HuH-7.5 (cell line): ENCODE measurements at regions not wholly inside any gene's neighbourhood (a gene's known extent, or its start where the extent isn't known, plus 50 kb on each side); places are given as distances from the start of the nearest gene placed in this dataset.
"Not testable (repeated sequence)": the region's sequence is repeated elsewhere in the genome, so short reads cannot be mapped to it uniquely, and the experiment has no call there.

Source experiments
- DNase-seq: peaks from one replicate; pipeline ENCODE4 v3.0.0; 2011; ENCODE audit warnings: low spot score

DNA sequence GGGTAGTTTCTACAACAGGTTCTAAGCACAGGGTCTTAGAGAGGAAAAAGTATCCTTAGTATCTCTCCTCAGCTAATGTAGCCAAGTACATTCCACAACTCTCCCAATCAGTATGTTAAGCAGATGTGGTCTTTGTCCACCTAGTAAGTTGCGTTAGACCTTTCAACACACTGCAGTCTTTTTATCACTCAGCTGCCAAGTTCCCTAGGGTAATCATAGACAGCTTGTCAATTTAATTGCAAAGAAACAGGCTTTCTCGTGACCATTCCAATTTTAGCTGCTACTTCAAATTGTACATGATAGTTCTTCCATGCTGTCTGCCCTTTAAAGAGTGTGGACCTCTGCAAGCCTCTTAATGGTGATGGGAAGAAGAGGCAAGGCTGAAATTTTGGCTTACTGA lies 211.8 kb upstream of the PKN2 start:
- DNase-seq = no peak

DNA sequence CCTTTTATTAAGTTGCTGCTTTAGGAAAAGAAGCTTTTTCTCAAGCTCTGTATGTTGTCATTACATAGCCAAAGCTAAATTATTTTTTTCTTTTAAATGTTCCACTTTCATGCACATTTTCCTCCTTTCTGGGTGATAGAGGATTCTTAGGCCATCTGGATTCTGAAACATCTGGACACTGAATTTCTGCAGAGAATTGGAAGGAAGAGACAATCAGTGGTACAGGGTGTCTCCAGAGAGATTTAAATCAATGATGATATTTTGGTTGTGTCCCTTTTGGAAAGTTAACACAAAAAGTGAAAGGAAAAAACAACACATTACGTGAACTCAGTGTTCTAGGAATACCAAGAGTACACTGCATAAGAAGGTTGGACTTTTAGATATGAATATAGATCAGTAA lies 211.4 kb upstream of the PKN2 start:
- no peak for DNase-seq

DNA sequence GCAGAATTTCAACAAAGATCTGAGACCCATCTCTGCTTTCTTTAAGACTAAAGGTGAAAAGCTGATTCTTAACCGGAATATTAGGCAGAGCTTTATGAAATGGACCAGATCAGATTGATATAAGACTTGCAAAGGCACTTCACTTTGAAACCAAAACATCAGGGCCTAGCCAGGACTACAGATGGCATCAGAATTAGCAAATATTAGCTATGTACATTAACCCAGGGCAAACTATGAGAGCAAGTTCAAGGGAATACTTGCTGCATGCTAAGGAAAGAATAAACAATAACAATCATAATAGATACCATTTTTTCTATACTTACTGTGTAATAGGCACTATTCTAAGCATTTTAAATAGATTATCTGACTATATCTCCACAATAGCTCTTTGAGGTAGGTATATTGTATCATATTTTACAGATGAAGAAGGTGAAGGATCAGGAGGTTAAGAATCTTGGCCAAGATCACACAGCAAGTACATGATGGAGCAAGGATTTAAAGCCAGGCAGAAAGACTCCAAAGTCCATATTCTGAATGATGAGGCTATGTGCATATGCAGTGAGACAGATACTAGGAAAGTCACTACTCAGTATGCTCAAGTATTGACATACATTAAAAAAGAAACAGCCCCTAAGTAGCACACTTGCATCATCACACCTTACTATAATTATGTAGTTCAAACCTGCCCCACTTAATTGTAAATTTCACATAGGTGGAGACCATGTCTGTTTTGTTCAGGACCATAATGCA lies 209.3 kb upstream of the PKN2 start:
- DNase-seq = no peak

DNA sequence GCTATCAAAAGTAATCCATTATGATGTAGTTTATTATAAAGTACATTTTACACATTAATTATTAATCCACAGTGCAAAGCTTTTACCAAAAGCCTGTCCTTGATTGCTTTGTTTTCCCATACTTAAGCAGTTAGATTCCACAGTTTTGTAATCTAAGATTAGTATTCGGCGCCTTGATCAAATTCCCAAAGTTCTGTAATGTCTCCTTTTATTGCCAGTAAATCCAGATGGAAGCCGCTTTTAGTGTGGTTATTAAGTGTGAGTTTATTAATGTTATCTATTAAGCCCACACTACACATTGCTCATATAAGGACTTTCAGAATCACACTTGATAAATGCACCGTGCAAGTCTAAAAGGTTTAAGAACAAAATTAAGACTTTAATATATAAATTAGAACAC lies 199.2 kb upstream of the PKN2 start:
- no peak for DNase-seq

DNA sequence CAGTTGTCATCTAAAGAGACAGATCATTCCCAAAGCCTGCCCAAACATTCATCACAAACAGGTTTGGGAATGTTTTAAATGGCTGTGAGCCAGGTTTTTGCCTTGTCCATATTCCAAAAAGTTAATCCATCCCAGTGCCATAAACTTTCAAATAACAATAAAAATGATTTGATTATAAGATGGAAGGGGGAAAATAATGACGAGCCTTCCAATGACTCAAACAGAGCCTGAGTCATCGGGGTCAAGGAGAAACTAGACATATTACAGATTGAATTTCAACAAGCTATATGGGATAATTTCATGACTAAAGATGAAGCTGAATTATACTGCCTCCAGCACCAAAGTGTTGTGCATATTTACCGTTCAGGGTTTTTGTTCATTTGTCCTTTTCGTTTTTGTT lies 195.8 kb upstream of the PKN2 start:
- no peak for DNase-seq

DNA sequence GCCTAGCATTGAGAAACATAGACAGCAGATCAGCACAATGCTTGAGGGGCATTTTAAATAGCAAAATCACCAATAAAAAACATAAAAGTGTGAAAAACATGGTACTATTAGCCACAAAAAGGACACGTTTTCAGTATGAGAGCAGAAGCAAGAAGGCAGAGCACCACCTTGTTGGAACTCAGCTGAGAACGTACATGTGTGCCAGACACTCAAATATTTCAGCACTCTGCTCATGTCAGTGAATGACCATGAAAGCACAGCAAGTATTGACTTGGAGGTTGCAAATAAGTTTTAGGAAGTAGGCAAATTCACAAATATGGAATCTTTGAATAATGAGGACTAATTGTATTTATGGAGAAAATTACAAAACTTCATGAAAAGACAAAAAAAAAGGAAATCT lies 193.4 kb upstream of the PKN2 start:
- DNase-seq = no peak

DNA sequence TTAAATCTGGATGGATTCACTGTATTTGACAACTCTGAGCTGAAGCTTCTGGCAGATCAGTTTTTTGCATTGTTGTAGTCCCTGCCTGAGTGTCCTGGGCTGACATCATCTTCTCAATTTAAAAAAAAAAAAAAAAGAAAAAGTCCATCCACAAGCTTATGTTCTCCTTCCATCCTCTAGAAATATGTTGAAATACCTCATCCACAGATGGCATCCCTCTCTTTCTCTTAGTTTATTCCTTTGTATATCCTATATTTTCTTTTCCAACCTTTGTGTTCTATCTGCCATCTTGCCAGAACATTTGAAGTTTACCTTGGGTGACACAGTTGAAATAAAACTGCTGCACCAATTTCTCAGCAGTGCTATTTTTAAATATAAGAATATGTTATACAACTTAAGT lies 184.4 kb upstream of the PKN2 start:
- no peak for DNase-seq

DNA sequence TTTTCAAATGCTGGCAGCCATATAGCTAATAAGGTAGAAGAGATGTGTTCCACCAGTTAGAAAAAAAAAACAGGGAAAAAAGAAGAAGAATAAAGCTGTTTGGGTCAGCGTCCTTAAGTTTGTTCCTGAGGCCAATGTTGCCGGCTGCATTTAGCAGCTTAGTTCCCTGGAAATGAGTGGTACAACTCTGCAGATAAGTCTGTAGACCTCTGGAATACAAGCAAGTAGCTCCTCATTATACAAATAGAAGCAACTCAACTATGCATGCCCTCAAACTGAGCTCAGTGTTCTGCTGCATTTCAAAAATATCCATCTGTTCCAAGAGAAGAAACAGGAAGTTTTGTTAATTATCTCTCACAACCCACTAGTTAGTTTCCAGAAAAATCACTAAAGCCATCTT lies 181.2 kb upstream of the PKN2 start:
- no peak for DNase-seq

DNA sequence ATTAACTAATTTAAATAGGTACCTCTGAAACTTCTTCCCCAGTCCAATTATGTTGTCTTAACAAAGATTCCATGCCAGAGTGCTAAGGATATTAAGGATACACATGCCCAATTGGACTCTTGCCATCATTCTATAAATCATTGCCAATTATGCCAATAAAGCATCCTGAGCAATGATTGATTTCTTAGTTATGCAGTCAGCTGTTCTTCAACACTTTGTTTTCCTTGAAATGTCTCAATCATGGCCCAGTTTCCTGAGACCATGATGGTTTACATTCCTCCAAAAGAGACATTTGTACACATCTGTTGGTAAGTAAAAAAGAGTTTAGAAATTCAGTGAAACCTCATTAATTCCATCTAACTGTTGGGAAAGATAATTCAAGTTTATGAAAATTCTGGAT lies 180.4 kb upstream of the PKN2 start:
- DNase-seq = no peak

DNA sequence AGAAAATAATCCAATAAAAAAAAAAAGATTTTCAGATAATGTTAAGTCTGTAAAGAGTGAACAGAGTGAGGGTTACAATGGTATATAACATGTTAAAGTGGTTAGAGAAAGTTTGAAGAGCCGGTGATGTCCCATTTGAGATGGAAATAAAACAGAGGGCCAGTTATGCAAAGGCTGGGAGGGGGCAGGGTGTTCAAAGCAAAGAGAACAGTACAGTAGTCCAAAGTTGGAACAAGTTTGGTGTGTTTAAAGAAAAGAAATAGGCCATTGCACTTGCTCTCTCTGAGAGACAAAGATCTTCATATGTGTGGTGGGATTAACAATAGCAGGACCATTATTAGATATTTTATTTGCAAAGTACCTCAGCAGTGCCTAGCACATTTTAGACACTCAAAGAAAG lies 179.5 kb upstream of the PKN2 start:
- DNase-seq = no peak

DNA sequence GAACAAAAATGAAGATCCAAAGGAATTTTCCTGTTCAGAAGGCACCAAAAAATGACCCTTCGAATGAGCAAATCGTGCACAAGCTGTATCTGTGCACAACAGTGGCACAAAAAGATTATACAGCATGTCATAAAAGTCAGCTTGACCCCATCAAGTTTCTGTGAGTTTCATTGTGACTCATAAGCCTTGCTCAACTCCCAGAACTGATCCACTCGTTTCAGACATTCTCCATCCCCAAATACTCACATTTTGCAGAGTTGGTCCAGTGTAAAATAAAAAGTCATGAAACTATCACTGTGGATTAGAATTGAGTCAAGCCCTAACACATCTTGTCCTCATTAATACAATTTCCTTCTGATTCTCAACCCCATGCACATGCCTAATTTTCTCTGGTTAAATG lies 174.7 kb upstream of the PKN2 start:
- no peak for DNase-seq

DNA sequence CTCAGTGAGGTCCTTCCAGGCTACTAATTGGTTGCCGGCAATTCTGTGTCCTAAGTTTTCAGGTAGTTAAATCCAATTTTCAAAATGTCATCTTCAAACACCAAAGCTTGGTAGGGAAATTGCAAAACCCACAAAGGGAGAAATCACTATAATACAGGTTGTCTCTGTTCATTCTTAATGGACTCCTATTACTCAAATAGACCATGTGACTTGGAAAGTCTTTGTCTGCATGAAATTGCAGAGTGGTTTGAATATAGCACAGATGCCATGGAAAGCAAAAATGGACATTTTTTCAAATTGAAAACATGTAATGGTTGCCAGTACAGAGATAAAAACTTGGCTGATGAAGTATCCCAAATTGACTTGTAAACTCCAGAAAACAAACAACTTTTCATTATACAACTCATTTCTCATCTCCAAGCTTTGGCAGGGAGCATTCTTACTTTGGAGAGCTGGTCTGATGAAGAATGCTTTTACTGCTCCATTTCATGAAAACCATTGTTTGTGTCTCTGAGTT lies 169.5 kb upstream of the PKN2 start:
- no peak for DNase-seq

DNA sequence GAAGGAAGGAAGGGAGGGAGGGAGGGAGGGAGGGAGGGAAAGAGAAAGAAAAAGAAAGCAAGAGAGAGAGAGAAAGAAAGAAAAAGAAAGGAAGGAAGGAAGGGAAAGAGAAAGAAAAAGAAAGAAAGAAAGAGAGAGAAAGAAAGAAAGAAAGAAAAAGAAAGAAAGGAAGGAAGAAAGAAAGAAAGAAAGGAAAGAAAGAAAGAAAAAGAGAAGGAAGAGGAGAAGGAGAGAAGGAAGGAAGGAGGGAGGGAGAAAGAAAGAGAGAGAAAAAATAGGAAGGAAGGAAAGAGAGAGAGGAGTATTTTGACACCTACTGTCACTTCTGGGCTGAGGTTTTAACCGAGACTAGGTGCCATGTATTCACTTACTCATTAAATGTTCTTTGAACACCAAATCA lies 166.6 kb upstream of the PKN2 start:
- DNase-seq = not testable (repeated sequence)

DNA sequence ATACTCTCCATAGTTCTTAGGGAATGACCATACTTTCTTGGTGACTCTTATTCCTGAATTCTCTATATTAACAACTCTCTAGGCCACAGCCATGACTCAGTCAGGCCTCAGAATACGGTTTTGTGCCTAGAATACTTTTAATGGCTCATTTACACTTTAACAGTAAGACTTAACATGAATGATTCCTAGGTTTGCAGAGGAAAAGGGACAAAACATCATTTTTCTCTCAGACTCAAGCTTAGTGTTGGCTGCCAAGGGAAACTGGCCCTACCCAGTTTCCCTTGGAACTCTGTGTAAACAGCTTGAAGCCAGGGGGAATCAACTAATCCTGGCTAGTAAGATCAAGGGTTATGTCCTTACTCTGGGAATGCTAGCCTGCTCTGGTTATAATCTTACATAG lies 164.9 kb upstream of the PKN2 start:
- no peak for DNase-seq

DNA sequence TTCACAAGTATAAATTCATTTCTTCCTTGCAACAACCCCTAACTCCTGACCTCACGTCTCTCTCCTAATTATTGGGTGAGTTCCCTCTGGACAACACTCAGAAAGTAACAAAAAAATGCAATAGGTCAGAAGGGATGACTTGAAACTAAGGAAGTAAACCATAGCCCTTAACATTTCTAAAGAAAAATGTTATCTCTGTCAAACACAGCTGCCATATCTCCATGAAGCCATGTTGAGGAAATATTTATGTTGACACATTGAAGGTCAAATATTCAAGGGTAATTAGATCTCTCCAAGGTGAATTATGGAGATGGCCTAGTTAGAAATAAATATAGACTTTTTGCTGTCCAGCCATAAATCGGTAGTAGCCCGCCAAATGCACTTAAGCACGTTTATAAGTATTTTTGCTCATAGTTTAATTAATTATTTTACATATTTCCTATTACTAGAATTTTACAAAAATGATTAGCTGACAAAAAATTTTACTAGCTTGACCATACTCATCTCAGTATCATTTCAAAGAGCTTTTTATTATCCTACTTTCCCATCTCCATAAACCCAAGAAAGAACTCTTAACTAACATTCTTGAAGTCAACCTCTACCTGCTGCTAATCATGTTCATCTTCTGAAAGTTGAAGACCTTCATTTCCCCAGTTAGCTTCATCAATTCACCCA lies 160.1 kb upstream of the PKN2 start:
- no peak for DNase-seq

DNA sequence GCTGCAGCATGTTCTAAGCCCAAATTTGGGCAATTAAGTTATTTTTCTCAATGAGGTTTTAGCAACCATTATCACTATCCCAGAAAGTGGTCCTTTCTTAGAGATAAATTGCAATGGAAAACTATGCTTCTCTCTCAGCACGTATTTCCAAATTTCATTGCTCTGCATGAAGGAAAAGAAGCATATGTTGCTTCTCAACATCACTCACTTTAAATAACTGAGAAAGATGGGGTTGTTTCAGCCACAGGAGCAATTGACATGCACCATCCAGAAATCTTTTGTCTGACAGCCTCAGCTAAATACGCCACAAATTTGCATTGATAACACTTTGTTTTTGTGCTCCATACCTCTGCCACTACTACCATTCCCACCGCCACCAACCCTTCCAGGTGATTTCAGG lies 157.6 kb upstream of the PKN2 start:
- no peak for DNase-seq

DNA sequence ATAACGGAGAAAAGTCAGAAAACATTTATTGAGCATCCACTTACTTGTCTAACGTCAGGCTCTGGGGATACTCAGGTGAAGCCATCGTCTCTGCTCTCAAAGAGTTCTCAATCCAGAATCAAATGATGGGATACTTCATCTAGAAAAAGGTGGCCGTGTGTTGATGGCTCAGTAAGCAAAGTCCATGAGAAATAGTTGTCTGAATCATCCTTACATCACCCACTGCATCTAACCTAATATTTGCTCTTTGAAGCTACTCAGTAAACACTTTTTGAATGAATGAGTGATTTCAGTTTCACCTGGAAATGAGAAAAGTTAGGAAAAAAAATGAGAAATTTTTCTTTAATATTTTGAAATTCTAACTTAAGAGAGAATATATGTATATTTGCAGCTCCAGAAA lies 155.3 kb upstream of the PKN2 start:
- no peak for DNase-seq

DNA sequence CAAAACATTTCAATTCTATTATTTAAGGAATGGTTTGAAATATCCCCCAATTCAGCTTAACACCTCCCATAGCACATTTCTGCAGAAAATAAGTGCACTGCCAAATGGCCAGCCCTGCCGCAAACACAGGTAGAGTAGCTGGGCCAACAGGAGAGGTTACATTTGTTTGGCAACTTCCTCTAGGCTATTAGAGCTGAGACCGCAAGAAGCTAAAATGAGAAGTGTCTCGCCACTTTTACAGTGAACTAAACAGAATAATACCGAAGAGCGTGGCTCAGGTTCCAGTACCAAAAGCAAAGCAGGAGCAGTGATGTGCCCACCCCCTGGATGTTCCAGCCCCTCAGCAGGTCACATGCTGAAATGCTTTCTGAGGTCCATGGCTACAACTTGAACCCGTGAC lies 154.5 kb upstream of the PKN2 start:
- DNase-seq = no peak

DNA sequence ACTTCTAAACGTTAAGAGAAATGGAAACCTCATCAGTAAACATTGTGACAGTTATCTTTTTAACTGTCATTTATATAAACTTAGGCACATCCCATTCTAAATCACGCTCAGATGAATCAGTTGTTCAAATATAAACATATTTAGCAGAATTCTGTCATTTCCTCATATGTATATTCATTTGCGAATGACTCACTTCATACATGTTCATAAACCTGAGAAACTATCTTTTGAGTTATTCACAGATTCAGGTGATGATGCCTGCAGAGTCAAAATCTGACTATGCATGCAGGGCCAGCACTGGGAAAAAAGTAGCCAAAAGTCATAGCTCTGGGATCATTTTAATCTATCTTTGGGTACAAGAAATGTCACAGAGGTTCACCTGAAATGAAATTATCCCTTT lies 153.8 kb upstream of the PKN2 start:
- no peak for DNase-seq

DNA sequence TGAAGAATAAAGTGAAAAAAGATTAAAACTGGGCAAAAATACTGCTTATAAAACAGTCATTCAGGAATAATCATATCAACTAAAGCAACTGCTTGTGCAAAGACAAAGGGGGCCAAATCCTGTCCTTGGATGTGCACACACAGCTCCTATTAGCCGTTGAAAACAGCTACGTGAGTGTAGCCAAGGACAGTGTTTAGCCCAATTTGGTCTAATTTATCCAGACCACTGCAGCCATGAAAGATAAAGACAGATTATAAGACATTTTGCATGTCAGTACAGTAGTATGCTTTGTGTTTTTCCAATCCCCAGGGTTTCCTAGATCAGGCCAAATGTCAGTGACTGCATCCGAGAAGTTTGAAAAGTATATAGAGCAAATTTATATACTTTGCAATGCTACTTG lies 146.3 kb upstream of the PKN2 start:
- no peak for DNase-seq

DNA sequence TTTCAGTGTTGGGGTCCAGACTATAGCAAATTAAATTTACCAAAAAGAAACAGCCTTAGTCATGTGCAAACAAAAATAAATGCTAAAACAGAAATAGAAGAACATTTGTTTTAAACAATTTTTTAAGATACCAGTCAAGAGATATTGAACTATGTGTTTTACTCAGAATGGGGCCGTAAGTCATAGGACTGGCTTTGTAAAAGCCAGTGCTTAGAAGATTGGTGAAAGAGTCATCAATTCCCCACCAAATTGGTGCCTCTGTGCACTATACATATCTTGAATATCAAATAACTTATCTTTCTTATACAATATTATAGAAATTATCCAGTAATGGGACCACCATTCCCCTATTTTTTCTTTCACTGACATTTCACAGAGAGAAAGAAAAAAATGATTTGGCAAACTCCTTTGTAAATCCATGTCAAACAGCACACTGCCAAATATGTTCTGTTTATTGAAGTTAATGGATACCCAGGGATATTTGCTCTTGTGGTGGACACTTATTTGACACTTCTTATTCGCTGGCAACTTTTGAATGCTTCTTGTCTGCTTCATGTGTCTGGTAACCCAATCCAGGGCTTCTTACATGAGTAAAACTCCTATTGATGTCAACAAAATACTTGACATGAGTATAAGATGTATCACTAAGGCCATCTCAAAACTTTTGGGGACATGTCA lies 145.7 kb upstream of the PKN2 start:
- no peak for DNase-seq

DNA sequence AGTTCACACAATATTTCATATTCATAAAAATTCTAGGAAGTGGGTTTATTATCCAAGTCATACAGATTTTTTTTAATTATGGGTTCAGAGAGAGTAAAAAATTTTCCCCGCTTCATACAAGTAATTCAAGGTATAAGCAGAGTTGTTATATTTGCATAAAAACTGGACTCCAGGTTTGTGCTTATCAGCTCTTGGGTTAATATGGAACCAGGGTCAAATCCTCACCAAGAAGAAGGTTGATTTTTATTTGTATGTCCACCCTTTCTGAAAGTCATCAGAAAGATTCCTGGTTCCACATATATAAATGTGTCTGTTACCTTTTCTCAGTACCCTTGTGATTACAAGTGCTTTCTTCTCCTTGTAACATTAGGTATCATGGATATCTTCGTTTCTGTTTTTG lies 143.8 kb upstream of the PKN2 start:
- no peak for DNase-seq

DNA sequence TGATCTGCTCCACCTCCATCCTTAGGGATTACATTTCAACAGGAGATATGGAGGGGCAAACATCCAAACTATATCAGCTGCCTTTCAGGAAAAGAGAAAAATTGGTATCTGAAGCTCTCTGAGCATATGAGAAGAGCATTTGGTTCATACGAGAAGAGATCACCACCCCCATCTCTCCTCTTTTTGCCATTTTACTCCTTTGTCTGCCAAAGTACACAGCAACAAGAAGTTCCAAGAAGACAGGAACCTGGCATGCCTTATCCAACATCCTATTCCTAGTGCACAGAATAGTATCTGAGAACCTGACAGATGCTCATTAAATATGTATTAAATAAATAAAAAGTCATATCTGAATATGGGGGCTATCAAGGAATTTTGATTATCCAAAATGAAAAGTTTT lies 142.5 kb upstream of the PKN2 start:
- DNase-seq = no peak
